DMS114 treated with DMSO at 0.1 percent for 48 hours (cell line): ENCODE measurements at regions not wholly inside any gene's neighbourhood (a gene's known extent, or its start where the extent isn't known, plus 50 kb on each side); places are given as distances from the start of the nearest gene placed in this dataset.

ENCODE experiments used
- DNase-seq: peaks from one replicate; lab custom pipeline; 2025; ENCODE audit not compliant: unreplicated experiment; lab: John Stamatoyannopoulos, UW

DNA sequence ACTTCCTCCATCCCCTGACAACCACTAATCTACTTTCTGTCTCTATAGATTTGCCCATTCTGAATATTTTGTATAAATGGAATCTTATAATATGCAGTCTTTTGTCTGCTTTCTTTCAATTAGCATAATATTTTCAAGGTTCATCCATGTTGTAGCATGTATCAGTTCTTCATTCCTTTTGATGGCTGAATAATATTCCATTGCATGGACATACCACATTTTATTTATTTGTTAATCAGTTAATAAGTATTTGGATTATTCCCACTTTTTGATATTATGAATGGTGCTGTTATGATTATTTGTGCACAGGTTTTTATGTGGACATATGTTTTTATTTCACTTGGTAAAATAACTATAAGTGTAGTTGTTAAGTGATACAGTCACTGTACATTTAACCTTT is 155.1 kb upstream of the WSCD2 start:
- DNase-seq = no peak

- DNase-seq = no peak
Measured at GRCh38 chr12:107976331-107976730, 152.8 kb upstream of the WSCD2 start.

DNA sequence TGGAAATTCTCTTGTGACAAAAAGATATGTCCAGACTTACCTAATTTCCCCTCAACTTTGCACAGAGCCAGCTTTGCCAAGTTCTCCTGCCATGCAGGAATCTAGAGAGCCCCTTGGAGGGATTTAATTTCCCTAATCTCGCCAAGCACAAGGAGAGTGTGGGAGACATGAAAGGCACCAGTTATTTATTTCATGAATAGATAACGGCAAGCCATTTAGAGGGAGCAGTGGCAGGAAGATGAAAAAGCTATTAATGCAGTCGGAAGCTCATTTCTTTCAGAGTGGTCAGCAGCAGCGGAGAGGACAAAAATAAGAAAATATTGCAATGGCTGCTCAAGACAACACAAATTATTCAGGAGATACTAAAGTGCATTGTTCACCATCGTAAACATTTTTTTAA is 150.9 kb upstream of the WSCD2 start:
- DNase-seq = no peak

GRCh38 chr12:107978641-107979040 is 150.4 kb upstream of the WSCD2 start:
- DNase-seq = no peak

- no peak for DNase-seq
Measured at GRCh38 chr12:107983756-107984472, 145.2 kb upstream of the WSCD2 start.

DNA sequence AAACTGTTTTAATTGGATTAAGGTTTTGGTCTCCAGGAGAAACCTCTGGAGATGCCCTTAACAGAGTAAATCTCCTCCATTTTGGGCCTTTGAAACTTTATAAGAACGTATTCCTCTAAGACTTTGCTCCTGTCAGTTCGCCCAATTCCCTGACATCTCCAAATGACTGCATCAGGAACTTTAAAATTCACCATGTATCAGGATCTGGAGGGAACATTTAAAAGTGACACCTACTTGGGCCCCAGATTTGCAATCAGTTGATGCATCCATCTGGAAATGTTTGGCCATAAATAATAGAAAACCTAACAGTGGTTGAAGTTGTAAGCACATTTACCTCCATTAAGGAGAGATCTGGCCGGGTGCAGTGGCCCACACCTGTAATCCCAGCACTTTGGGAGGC is 144.1 kb upstream of the WSCD2 start:
- no peak for DNase-seq

DNA sequence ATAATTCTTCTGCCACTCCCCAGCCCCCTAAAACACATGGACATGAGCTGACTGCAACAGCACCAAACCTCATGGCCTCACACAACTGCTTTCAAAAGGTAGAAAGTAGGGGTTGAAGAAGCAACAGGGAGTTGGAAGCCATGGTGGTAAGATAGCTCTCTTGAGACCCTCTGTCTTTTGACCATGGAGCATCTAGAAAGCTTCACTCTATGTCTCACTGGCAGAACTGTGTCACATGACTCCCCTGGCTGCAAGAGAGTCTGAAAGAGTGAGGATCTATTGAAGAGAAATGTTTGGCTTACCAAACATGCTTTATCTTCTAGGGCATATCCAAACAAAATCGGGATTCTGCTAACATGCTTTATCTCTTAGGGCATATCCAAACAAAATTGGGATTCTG is 142.9 kb upstream of the WSCD2 start:
- DNase-seq = no peak

GRCh38 chr12:107990325-107990724 is 138.8 kb upstream of the WSCD2 start:
- DNase-seq = peak; percentile 18

DNA sequence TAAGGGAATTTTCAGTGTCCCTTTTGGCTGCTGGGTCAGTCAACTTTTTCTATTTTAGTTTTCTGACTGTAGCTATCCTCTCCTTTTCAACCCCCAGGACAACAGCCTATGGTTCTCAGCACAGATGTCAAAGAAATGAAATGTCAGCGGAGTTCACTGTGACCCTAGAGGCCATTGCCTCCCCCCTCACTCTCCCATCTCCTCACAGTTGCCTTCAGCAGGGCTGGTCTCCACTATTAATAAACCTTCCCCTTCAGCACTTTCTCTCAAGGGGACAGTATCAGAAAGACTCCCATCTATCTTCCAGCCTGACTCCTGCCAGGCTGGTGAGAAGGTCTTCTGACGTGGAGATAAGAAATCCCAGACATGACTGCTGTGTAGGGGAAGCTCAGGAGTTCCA is 137.1 kb upstream of the WSCD2 start:
- DNase-seq = no peak

DNA sequence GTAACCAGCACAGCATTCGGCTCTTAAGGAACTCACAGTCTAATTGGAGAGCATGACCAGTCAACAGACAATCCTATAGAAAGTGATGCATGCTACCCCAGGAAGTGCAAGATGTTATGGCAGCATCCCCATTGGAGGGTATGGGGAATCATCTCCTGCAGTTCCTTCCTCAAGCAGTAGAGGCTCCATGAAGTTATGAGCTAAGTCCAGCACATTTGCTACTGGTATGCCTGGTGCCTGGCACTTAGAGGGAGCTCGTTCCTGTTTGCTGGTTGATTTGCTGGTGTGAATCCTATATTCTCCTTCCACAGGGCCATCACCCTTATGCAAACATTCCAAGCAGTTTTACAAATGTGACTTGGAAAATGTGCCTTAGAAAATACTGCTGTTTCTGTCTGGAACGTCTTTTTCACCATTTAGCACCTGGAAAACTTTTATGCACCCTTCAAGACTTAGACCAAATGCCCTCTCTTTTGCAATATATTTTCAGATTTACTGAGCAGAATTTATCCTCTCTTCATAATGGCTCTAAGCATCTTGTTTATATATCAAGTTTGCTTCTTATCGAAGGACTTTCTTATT is 136.1 kb upstream of the WSCD2 start:
- DNase-seq = peak; percentile 58

DNA sequence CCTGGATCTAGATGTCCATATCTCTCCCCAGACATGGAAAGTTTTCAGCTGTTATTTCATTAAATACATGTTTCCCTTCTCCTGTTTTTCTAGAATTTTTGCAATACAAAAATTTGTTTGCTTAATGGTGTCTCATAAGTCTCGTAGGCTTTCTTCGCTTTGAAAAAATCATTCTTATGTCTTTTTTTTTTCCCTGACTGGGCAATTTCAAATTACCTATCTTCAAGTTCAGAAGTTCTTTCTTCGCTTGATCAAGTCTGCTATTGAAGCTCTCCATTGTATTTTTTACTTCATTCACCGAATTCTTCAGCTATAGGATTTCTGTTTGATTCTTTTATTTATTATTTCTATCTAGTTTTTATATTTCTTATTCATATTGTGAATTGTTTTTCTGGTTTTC is 130.2 kb upstream of the WSCD2 start:
- DNase-seq = no peak

- no peak for DNase-seq
Measured at GRCh38 chr12:108000111-108000510, 129.0 kb upstream of the WSCD2 start.

DNA sequence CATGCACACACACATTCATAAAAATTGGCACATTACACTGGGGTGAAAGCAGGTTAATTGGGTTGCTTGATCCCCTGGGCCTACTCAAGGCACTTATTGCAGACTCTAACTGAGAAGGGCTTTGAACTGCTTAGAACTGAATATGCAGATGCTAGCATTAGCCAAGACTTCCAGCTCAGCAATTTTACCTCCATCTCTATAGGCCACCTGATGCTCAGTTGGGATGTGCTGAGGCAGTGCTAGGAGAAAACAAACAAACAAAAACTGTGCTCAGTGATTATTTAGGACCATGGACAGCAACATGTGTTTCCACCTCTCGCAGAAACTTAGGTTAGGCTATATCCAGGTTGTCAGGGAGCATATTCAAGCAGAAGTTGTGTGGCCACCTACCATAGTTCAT is 124.8 kb upstream of the WSCD2 start:
- DNase-seq = no peak

DNA sequence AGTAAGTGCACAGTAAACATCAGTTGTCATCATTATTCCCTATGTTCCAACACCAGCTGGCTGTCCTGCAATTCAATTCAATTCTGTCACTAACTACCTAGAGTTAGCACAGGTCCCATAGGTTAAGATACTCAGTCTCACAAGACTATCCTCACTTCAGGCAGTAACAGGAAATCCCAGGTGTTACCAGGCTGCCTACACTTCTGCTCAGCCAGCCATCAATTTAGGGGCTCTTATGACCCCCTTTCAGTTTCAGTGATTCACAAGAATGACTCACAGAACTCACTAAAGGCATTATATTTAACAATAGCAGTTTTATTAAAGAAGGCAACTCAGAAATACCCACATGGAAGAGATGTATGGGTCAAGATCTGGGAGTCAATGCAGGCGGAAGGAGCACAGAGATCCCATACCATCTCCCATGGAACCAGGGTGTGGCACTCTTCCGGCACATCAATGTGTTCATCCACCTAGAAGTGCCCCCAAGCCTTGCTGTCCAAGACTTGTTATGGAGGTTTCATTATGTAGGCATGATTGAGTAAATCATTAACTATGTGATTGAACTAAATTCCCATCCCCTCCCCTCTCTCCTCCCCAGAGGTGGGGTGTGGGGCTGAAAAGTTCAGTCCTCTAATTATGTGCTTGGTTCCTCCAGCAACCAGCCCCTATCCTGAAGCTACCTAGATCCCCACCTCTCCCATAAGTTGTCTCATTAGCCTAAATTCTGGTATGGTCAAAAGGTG is 120.8 kb upstream of the WSCD2 start:
- DNase-seq = no peak

DNA sequence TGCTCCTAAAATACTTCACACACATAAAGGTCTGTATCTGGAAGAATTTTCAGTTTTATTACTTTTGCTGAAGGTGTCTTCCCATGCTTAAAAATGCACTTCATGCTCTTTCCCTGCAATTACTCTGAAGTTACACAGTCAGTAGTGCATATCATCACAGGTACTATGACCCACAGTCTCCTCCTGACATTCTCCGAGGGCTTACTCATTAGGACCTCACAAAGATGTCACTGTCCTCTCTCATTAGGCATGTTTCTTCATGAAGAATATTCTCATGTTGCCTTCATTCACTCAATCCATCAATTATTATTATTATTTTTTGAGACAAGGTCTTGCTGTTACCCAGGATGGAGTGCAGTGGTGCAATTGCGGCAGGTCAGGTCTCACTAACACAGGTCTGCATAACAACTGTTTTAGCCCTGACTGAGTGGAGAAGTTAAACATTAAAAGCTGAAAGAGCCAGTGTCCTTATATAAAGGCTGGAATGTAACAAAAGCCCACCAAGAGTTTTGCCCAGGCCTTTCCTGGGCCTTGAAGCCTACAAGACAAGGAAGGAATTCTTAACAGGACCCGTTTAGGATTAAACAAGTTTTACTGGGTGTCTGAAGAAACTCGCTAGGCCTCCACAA is 119.5 kb upstream of the WSCD2 start:
- DNase-seq = no peak

- DNase-seq = no peak
Measured at GRCh38 chr12:108016022-108016564, 113.0 kb upstream of the WSCD2 start.

GRCh38 chr12:108017472-108018057 is 111.5 kb upstream of the WSCD2 start:
- DNase-seq = no peak

DNA sequence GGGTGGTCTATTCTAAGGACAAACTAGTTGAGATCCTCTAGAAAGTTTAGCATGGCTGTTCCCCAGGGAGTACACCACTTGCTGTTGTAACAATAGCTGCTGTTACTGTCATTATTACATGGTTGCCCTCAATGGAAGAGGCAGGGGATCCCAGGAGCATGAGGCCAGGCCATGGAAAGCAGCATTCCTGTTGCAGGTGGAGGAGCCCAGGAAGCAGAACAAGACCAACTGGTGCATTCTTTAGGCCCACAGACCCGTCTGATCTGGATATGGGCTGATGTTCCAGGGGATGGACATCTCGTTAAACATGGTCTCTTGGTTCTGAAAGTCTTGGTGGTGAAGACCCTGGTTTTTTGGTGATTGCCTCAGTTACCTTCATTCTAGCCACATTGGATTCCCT is 109.2 kb upstream of the WSCD2 start:
- no peak for DNase-seq

GRCh38 chr12:108021141-108021540 is 107.9 kb upstream of the WSCD2 start:
- no peak for DNase-seq

GRCh38 chr12:108021949-108022522 is 107.1 kb upstream of the WSCD2 start:
- DNase-seq = no peak
